ENCODE measurements at regions not wholly inside any gene's neighbourhood (a gene's known extent, or its start where the extent isn't known, plus 50 kb on each side); places are given as distances from the start of the nearest gene placed in this dataset.
"Not testable (repeated sequence)": the region's sequence is repeated elsewhere in the genome, so short reads cannot be mapped to it uniquely, and the experiment has no call there.

GRCh38 chr7:142698429-142698828, 50.8 kb upstream of the PRSS1 start:
- DNase-seq (ENCODE audit: low read depth in 4 of 4, low spot score in 3 of 4): no peak

GRCh38 chr7:142697270-142697669, 52.0 kb upstream of the PRSS1 start:
- DNase-seq (ENCODE audit: low read depth in 4 of 4, low spot score in 3 of 4): no peak

GRCh38 chr7:142696456-142697179, 52.7 kb upstream of the PRSS1 start:
- no peak for DNase-seq (ENCODE audit: low read depth in 4 of 4, low spot score in 3 of 4)

- DNase-seq (ENCODE audit: low read depth in 4 of 4, low spot score in 3 of 4): no peak
Observed at GRCh38 chr7:142693911-142694310, 55.4 kb upstream of the PRSS1 start.

GRCh38 chr7:142690554-142691182, 58.6 kb upstream of the PRSS1 start:
- DNase-seq (ENCODE audit: low read depth in 4 of 4, low spot score in 3 of 4): no peak

- DNase-seq (ENCODE audit: low read depth in 4 of 4, low spot score in 3 of 4): no peak
Observed at GRCh38 chr7:142689439-142690120, 59.7 kb upstream of the PRSS1 start.

GRCh38 chr7:142685877-142686508, 63.3 kb upstream of the PRSS1 start:
- DNase-seq (ENCODE audit: low read depth in 4 of 4, low spot score in 3 of 4): no peak

GRCh38 chr7:142681314-142682092, 67.8 kb upstream of the PRSS1 start:
- no peak for DNase-seq (ENCODE audit: low read depth in 4 of 4, low spot score in 3 of 4)

- DNase-seq (ENCODE audit: low read depth in 4 of 4, low spot score in 3 of 4): no peak
Observed at GRCh38 chr7:142671506-142671905, 77.8 kb upstream of the PRSS1 start.

GRCh38 chr7:142670511-142670910, 78.8 kb upstream of the PRSS1 start:
- no peak for DNase-seq (ENCODE audit: low read depth in 4 of 4, low spot score in 3 of 4)

- DNase-seq (ENCODE audit: low read depth in 4 of 4, low spot score in 3 of 4): no peak
Observed at GRCh38 chr7:142669074-142669654, 80.1 kb upstream of the PRSS1 start.

GRCh38 chr7:142668495-142668894, 80.8 kb upstream of the PRSS1 start:
- DNase-seq (ENCODE audit: low read depth in 4 of 4, low spot score in 3 of 4): no peak

- DNase-seq (ENCODE audit: low read depth in 4 of 4, low spot score in 3 of 4): no peak
Observed at GRCh38 chr7:142657376-142657775, 91.9 kb upstream of the PRSS1 start.

- DNase-seq (ENCODE audit: low read depth in 4 of 4, low spot score in 3 of 4): no peak
Observed at GRCh38 chr7:142654398-142654797, 94.9 kb upstream of the PRSS1 start.

GRCh38 chr7:142647749-142648148, 101.5 kb upstream of the PRSS1 start:
- DNase-seq (ENCODE audit: low read depth in 4 of 4, low spot score in 3 of 4): no peak

GRCh38 chr7:142646386-142647140, 102.7 kb upstream of the PRSS1 start:
- no peak for DNase-seq (ENCODE audit: low read depth in 4 of 4, low spot score in 3 of 4)

- DNase-seq (ENCODE audit: low read depth in 4 of 4, low spot score in 3 of 4): no peak
Observed at GRCh38 chr7:142645777-142646176, 103.5 kb upstream of the PRSS1 start.

GRCh38 chr7:142642316-142642715, 107.0 kb upstream of the PRSS1 start:
- no peak for DNase-seq (ENCODE audit: low read depth in 4 of 4, low spot score in 3 of 4)

- DNase-seq (ENCODE audit: low read depth in 4 of 4, low spot score in 3 of 4): not testable (repeated sequence)
Observed at GRCh38 chr7:142641252-142641651, 108.0 kb upstream of the PRSS1 start.

- no peak for DNase-seq (ENCODE audit: low read depth in 4 of 4, low spot score in 3 of 4)
Observed at GRCh38 chr7:142638581-142638980, 110.7 kb upstream of the PRSS1 start.

All from left renal pelvis (tissue), 4 donors.